Glutamatergic neuron (in vitro differentiated cells): ENCODE measurements at regions not wholly inside any gene's neighbourhood (a gene's known extent, or its start where the extent isn't known, plus 50 kb on each side); places are given as distances from the start of the nearest gene placed in this dataset.

Source experiments
- DNase-seq: peaks from one replicate; pipeline ENCODE4 v3.0.0; 2022
- H3K27ac Mint-ChIP-seq: one replicate; pipeline ENCODE4 v1.8.0; 2020; ENCODE audit warnings: mild to moderate bottlenecking, mixed read lengths, inconsistent platforms; ENCODE audit not compliant: unreplicated experiment
- H3K27me3 Mint-ChIP-seq: one replicate; pipeline ENCODE4 v1.8.0; 2020; ENCODE audit warnings: mild to moderate bottlenecking, moderate library complexity, mixed read lengths, inconsistent platforms; ENCODE audit not compliant: unreplicated experiment
- H3K36me3 Mint-ChIP-seq: one replicate; pipeline ENCODE4 v1.8.0; 2020; ENCODE audit warnings: mild to moderate bottlenecking, mixed read lengths, inconsistent platforms; ENCODE audit not compliant: unreplicated experiment
- H3K4me1 Mint-ChIP-seq: one replicate; pipeline ENCODE4 v1.8.0; 2020; ENCODE audit warnings: mild to moderate bottlenecking, low read depth, mixed read lengths, inconsistent platforms; ENCODE audit not compliant: unreplicated experiment
- H3K4me3 Mint-ChIP-seq: one replicate; pipeline ENCODE4 v1.8.0; 2020; ENCODE audit warnings: mild to moderate bottlenecking, mixed read lengths, inconsistent platforms; ENCODE audit not compliant: unreplicated experiment
- H3K9me3 Mint-ChIP-seq: one replicate; pipeline ENCODE4 v1.8.0; 2020; ENCODE audit warnings: mild to moderate bottlenecking, moderate library complexity, mixed read lengths, inconsistent platforms; ENCODE audit not compliant: unreplicated experiment
- TF ChIP-seq, protein P1 (sequence below): fragments of 200-600 bp; sonication (generic); IDR thresholded peaks from one replicate; pipeline ENCODE4 v1.5.0; 2021; ENCODE audit not compliant: partially characterized antibody, unreplicated experiment

DNA sequence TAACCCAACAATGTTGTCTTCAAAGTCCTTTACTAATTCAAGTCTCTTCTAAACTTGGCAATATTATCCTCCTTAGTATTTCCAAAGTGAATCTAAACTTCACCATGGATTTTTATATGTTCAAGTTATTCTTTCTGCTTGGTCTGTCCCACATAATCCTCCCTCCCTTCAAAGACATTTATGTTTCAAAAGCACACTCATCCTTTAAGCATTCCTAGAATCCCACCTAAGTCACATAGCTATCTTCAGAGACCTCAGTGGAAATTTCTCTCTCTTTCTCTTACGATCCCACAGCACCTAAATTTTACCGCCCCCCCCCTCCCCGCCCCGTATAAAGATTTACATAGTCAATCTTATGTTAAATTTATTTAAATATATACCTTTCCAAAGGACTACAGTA is 314.9 kb upstream of the GRIA3 start:
- TF ChIP-seq, protein P1, sequence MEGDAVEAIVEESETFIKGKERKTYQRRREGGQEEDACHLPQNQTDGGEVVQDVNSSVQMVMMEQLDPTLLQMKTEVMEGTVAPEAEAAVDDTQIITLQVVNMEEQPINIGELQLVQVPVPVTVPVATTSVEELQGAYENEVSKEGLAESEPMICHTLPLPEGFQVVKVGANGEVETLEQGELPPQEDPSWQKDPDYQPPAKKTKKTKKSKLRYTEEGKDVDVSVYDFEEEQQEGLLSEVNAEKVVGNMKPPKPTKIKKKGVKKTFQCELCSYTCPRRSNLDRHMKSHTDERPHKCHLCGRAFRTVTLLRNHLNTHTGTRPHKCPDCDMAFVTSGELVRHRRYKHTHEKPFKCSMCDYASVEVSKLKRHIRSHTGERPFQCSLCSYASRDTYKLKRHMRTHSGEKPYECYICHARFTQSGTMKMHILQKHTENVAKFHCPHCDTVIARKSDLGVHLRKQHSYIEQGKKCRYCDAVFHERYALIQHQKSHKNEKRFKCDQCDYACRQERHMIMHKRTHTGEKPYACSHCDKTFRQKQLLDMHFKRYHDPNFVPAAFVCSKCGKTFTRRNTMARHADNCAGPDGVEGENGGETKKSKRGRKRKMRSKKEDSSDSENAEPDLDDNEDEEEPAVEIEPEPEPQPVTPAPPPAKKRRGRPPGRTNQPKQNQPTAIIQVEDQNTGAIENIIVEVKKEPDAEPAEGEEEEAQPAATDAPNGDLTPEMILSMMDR: no peak
- H3K9me3 Mint-ChIP-seq: peaks cover 3% of the 10 kb centered on the region
- DNase-seq: no peak
- H3K27me3 Mint-ChIP-seq: no peaks in the 10 kb centered on the region
- peaks cover 25% of the 10 kb centered on the region for H3K4me1 Mint-ChIP-seq
- H3K27ac Mint-ChIP-seq: no peak overlapping the region
- no peak overlapping the region for H3K4me3 Mint-ChIP-seq
- no peaks in the 10 kb centered on the region for H3K36me3 Mint-ChIP-seq

GRCh38 chrX:122878269-122878668 is 305.8 kb upstream of the GRIA3 start:
- Mint-ChIP-seq H3K4me1 (peaks cover 10% of the 10 kb centered on the region), H3K27ac (no peak overlapping the region), H3K36me3 (no peaks in the 10 kb centered on the region), H3K9me3 (peaks cover 3% of the 10 kb centered on the region), H3K4me3 (no peak overlapping the region), H3K27me3 (peaks cover 2% of the 10 kb centered on the region)
- TF ChIP-seq, protein P1: no peak
- no peak for DNase-seq

DNA sequence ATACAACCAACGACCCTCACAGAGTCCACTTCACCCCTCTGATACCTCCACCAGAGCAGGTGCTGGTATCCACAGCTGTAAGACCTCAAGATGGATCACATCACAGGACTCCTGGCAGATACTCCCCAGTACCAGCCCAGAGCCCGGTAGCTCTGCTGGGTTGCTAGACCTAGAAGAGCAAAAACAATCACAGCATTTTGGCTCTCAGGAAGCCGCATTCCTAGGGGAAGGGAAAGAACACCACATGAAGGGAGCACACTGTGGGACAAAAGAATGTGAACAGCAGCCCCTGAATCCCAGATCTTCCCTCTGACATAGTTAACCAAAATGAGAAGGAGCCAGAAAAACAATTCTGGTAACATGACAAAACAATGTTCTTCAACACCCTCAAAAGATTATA is 303.1 kb upstream of the GRIA3 start:
- no peaks in the 10 kb centered on the region for H3K36me3 Mint-ChIP-seq
- H3K9me3 Mint-ChIP-seq: no peaks in the 10 kb centered on the region
- H3K4me3 Mint-ChIP-seq: no peak overlapping the region
- DNase-seq: no peak
- H3K27me3 Mint-ChIP-seq: peaks cover 2% of the 10 kb centered on the region
- H3K4me1 Mint-ChIP-seq: no peaks in the 10 kb centered on the region
- TF ChIP-seq, protein P1: no peak
- H3K27ac Mint-ChIP-seq: no peak overlapping the region

DNA sequence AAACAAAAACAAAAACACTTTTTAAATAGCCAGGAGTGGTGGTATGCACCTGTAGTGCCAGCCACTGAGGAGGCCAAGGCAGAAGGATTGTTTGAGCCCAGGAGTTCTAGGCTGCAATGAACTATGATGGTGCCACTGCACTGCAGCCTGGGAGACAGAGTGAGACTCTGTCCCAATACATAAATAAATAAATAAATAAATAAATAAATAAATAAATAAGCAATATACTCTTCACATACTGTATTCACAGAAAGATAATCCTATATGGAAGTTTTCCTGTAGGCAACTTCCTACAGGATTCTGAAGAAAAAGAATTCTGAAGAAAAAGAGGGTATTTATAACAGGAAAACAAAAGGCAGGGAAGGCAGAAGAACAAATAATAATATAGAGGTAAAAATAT is 293.3 kb upstream of the GRIA3 start:
- no peak overlapping the region for H3K4me3 Mint-ChIP-seq
- DNase-seq: no peak

GRCh38 chrX:122906726-122907125 is 277.4 kb upstream of the GRIA3 start:
- H3K27ac Mint-ChIP-seq: no peak overlapping the region
- TF ChIP-seq, protein P1: no peak
- H3K4me3 Mint-ChIP-seq: no peak overlapping the region
- no peak for DNase-seq
- no peaks in the 10 kb centered on the region for H3K9me3 Mint-ChIP-seq
- peaks cover 4% of the 10 kb centered on the region for H3K36me3 Mint-ChIP-seq
- no peaks in the 10 kb centered on the region for H3K27me3 Mint-ChIP-seq
- H3K4me1 Mint-ChIP-seq: no peaks in the 10 kb centered on the region

More for the DNA sequence above, 293.3 kb upstream of the GRIA3 start:
- H3K27me3 Mint-ChIP-seq: no peaks in the 10 kb centered on the region
- no peaks in the 10 kb centered on the region for H3K4me1 Mint-ChIP-seq
- H3K27ac Mint-ChIP-seq: no peak overlapping the region
- no peaks in the 10 kb centered on the region for H3K36me3 Mint-ChIP-seq
- TF ChIP-seq, protein P1: no peak
- peaks cover 2% of the 10 kb centered on the region for H3K9me3 Mint-ChIP-seq
